ENCODE measurements at regions not wholly inside any gene's neighbourhood (a gene's known extent, or its start where the extent isn't known, plus 50 kb on each side); places are given as distances from the start of the nearest gene placed in this dataset.

GRCh38 chr3:159922861-159923312, 65.7 kb upstream of the IL12A start:
- TF ChIP-seq CTCF (IDR thresholded peaks at IDR 0.05) (no peak), EP300 (IDR thresholded peaks at IDR 0.05) (no peak)
